ENCODE measurements at regions not wholly inside any gene's neighbourhood (a gene's known extent, or its start where the extent isn't known, plus 50 kb on each side); places are given as distances from the start of the nearest gene placed in this dataset.
"Not testable (repeated sequence)": the region's sequence is repeated elsewhere in the genome, so short reads cannot be mapped to it uniquely, and the experiment has no call there.

GRCh38 chr11:71181566-71181965 is 70.8 kb downstream of the SHANK2 start:
- DNase-seq, result no peak

DNA sequence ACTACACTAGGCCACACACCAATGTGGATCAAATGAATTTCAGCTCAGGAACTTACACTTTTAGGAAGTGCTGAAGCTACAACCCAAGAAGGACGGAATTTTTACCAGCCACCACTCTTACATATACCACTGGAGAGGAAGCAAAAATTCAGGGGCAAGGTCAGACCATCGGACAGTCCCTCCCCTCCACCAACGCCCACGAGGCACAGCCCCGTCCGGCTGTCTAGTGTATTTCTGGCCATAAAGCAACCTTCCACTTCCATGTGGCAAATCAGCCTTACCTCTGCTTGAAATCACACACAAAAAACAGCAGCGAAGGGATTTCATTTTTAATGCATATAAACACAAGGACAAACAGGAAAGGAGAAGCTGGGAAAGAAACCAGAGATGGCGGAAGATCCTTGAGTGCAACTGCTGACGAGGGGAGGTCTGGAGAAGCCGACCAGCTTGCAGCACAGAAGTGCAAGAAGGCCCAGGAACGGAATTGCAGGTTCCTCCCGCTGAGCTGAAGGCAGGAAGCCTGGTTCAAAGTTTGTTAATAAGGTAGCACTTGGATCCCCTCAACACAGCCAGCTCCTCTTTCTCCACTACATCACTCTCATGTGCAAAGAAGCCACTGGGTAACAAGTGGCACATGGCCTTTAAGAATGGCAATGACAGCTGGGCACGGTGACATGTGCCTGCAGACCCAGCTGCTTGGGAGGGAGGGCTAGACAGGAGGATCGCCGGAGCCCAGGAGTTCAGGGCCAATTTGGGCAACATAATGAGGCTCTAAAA is 71.5 kb downstream of the SHANK2 start:
- DNase-seq, result no peak

DNA sequence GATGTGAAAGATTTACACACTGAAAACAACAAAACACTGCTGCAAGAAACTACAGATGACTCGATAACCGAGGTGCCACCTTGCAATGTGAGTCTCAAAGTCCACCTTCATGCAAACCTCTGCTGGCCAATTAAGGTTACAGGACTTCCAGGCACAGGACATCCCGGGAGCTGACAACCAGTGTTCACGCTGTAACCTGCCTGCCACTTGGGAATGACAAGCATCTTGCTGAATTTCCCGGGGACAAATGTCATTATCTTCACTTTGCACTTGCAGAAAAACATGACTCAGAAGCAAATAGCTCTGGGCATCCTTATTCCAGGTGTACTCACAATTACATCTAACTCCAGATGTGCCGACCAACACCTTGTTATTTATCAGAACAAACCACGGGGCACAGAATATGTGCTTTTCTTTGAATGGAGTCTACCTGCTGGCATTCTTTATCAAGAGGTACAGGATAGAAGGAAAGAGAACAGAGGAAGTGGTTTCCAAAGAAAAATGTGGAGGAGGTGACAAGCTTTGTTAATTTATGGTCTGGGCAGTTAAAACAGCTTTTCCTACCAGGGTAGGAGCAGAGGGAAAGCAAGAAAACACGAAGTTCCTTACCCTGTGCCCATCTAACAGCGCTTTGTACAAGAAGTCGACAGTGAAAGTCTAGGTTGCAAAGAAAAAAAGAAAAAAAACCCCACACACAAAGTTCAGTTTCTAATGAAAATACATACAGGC is 72.3 kb downstream of the SHANK2 start:
- no peak for DNase-seq

DNA sequence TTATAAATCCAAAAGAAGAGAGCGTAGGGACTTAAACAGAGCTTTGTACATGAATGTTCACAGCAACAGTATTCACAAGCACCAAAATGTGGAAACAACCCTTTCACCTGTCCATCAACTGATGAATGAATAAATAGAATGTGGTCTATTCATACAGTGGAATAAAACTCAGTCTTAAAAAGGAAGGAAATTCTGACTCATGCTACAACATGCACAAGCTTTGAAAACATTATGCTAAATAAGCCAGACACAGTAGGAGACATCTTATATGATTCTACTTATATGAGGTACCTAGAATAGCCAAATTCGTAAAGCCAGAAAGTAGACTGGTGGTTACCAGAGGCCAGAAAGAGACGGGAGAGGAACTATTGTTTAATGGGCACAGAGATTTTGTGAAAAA is 74.3 kb downstream of the SHANK2 start:
- DNase-seq, result no peak

- no peak for DNase-seq
These were observed 75.6 kb downstream of the SHANK2 start for GRCh38 chr11:71176812-71177211.

DNA sequence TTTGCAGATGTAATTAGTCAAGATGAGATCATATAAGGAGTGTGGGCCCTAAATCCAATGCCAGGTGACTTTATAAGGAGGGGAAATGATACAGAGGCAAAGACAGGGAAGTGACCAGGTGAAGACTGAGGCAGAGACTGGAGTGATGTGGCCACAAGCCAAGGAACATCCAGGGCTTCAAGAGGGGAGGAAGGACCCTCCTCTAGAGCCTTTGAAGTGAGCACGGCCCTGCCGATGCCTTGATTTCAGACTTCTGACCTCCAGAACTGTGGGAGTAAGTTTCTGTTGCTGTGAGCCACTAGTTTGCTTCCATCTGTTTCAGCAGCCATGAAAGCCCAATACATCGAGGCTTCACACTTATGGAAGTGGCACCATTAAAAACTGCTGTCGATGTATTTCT is 78.7 kb downstream of the SHANK2 start:
- no peak for DNase-seq

GRCh38 chr11:71172680-71173079 is 79.7 kb downstream of the SHANK2 start:
- no peak for DNase-seq

- no peak for DNase-seq
These were observed 80.8 kb downstream of the SHANK2 start for GRCh38 chr11:71171576-71171975.

GRCh38 chr11:71170624-71171423 is 81.6 kb downstream of the SHANK2 start:
- no peak for DNase-seq

DNA sequence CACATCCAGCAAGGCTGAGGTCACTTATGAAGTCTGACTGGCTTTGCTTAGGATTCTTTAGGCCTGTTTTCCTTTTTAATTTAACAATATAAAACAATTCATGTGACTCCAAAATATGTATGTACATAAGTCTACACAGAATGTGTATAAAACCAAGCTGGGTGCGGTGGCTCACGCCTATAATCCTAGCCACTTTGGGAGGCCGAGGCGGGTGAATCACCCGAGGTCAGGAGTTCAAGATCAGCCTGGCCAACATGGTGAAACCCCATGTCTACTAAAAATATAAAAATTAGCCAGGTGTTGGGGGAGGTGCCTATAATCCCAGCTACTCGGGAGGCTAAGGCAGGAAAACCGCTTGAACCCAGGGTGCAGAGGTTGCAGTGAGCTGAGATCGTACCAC is 83.1 kb downstream of the SHANK2 start:
- DNase-seq, result no peak

- DNase-seq, result not testable (repeated sequence)
These were observed 84.6 kb downstream of the SHANK2 start for GRCh38 chr11:71167814-71168213.

GRCh38 chr11:71165771-71166170 is 86.6 kb downstream of the SHANK2 start:
- no peak for DNase-seq

DNA sequence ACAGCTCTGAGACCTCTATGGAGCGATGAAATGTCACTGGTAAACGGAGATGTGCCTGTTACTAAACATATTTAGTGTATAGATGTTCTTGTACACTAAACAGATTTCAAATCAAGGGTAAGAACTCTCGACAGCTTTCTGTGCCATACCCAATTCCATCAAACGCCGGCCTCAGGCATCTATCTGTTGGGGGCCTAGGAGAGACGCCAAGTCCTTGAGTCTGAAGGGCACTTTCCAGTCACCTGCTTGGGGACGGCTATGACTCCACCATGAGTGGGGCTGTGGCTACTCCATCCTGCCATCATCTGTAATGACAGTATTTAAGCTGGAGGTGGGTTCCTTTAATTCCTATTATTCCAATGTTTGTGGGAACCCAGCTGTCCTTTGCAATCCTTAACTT is 87.8 kb downstream of the SHANK2 start:
- no peak for DNase-seq

- no peak for DNase-seq
These were observed 88.2 kb downstream of the SHANK2 start for GRCh38 chr11:71164186-71164585.

GRCh38 chr11:71163371-71163770 is 89.0 kb downstream of the SHANK2 start:
- no peak for DNase-seq

GRCh38 chr11:71158936-71159335 is 93.4 kb downstream of the SHANK2 start:
- DNase-seq, result no peak

- not testable (repeated sequence) for DNase-seq
These were observed 94.7 kb downstream of the SHANK2 start for GRCh38 chr11:71157676-71158075.

DNA sequence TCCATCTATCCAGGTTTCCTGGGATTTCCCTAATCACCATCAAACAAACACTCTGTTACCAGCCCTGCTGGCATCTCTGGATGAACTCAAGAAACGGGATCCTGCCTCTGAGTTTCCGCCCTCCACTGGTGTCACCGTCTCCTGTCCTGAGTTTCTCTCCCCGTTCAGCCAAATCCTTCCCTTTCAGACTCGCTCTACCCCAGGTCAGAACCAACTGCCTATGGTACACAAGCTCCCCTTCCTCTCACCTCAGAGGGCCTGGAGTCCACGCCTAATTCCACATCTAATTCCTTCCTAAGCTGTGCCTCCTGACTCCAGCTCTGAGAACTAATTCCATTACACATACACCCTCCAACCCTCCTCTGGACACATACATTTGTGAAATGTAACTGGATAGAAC is 96.1 kb downstream of the SHANK2 start:
- no peak for DNase-seq

DNA sequence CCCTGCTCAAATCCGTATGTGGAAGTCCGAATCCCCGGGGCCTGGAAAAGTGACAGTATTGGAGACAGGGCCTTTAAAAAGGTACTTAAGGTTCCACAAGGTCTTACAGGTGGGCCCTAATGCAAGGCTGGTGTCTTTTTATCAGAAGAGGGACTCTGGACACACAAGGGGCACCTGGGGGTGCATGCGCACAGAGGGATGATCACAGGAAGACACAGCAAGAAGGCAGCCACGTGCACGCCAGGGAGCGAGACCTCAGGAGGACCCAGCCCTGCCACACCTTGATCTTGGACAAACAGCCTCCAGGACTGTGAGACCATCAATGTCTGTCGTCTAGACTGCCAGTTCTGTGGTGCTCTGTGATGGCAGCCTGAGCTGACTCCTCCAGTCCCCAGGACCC is 96.5 kb downstream of the SHANK2 start:
- no peak for DNase-seq

DNA sequence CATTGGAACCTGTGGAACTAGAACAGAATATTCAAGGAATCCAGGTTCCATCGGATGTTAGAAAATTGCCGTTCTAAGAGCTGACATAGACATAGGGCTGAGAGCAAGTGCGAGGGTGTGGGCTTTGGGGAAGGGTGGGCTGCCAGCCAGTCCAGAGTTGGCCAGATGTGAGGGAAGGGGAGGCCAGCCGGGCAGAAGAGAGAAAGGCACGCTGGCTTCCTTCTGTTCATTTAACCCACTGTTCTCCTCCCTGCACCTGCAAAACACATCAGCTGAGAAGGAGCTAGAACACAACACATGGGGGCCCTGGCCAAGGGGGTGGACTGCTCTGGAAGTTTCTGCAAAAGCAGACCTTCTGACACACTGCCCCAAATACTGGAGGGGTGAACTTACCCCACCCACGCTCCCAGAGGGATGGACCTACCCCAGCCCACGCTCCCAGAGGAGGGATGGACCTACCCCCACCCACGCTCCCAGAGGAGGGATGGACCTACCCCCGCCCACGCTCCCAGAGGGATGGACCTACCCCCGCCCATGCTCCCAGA is 98.0 kb downstream of the SHANK2 start:
- no peak for DNase-seq

- no peak for DNase-seq
These were observed 99.4 kb downstream of the SHANK2 start for GRCh38 chr11:71153005-71153390.

DNA sequence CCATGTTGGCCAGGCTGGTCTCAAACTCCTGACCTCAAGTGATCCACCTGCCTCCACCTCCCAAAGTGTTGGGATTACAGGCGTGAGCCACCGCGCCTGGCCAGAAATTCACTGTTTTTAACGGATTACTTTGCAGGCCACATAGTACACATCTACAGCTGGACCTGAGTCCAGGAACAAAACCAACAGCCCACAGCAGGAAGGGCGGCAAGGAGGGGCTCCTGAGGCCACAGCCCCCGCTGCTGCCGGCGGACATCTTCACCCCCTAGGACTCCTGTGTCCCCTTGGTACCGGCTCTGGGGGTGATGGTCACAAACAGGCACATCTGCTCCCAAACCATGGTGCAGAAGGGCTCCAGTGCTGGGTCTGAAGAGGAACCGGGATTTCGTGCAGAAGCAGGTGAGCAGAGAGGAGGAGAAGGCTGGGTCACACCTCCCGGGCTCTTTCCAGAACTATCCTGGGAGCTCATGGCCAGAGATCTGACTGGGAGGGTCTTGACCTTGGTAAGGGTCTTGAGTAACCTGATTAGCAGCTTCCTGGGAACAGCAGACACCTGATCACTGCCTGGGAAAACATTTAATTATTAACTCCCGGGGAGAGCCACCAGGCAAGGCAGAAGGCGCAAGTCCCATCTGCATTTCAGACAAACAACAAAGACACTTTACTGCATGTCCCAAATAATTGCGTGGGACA is 99.9 kb downstream of the SHANK2 start:
- DNase-seq, result not testable (repeated sequence)

DNA sequence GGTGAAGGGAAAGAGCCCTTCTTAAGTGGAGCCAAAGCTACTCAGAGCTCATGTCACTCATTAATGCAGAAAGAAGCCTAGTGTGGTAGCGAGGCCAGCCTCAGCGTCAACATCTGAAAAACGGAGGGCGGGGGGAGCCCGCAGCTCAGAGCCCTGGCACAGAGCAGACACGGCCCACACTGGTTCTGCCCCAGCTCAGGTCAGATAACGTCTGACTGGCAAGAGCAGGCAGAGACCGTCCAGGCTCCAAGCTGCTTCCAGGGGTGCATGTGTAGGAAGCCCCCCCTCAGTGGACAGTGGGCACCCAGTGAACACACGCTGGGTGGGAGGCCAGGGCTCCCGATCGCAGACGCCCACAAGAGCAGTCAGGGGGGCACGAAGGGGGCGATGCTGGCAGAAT is 100.8 kb downstream of the SHANK2 start:
- DNase-seq, result no peak

Measured in T-helper 1 cell (primary cell).